IMR-90 (cell line): ENCODE measurements at regions not wholly inside any gene's neighbourhood (a gene's known extent, or its start where the extent isn't known, plus 50 kb on each side); places are given as distances from the start of the nearest gene placed in this dataset.

Experiments
- ATAC-seq: fragments of 200-7000 bp; cut with Tn5 transposase; 2 replicates; pipeline ENCODE4 v1.9.1; 2020; ENCODE audit warnings: low read depth, mild to moderate bottlenecking, moderate library complexity
- BruUV-seq: library from RNA; stranded (reverse); fragments of 400-500 nt; replicated peaks from 2 replicates; lab custom pipeline; 2021; lab: Mats Ljungman, UMichigan
- CTCF ChIA-PET: fragments of 300-600 bp; formaldehyde crosslinking; extraction: SDS; loops from one replicate; lab custom pipeline; 2021; ENCODE audit warnings: antibody characterized with exemption; lab: Yijun Ruan, JAX
- POLR2A ChIA-PET: fragments of 300-600 bp; sonication (Branson Sonifier 250); formaldehyde crosslinking; loops from one replicate; lab custom pipeline; 2022; ENCODE audit warnings: antibody characterized with exemption; ENCODE audit not compliant: unreplicated experiment; lab: Charles Lee
- DNase-seq: peaks from one replicate; pipeline ENCODE4 v3.0.0; 2013
- H2AFZ ChIP-seq: replicated peaks from 2 replicates; pipeline ENCODE3; 2013; ENCODE audit warnings: low read length, mild to moderate bottlenecking; ENCODE audit not compliant: poor library complexity
- H2AK5ac ChIP-seq: 2 replicates; pipeline ENCODE4 v1.6.1; 2013; ENCODE audit warnings: low read depth, low read length, inconsistent platforms
- H2AK9ac ChIP-seq: replicated peaks from 2 replicates; pipeline ENCODE3; 2013; ENCODE audit warnings: mild to moderate bottlenecking, low read depth, low read length, moderate library complexity; ENCODE audit not compliant: poor library complexity
- H2BK120ac ChIP-seq: 2 replicates; pipeline ENCODE4 v1.6.1; 2013; ENCODE audit warnings: low read depth, low read length, inconsistent platforms
- H2BK15ac ChIP-seq: 3 replicates; pipeline ENCODE4 v1.6.1; 2013; ENCODE audit warnings: low read depth, low read length, inconsistent platforms
- H2BK20ac ChIP-seq: 2 replicates; pipeline ENCODE4 v1.6.1; 2013; ENCODE audit warnings: low read depth, mild to moderate bottlenecking, inconsistent platforms, low read length, moderate library complexity
- H2BK5ac ChIP-seq: 2 replicates; pipeline ENCODE4 v1.6.1; 2013; ENCODE audit warnings: mild to moderate bottlenecking, low read depth, low read length, inconsistent platforms; ENCODE audit not compliant: poor library complexity, severe bottlenecking
- H3K14ac ChIP-seq: replicated peaks from 2 replicates; pipeline ENCODE4 v1.6.1; 2013; ENCODE audit warnings: low read depth, low read length, inconsistent platforms
- H3K18ac ChIP-seq: 2 replicates; pipeline ENCODE4 v1.6.1; 2013; ENCODE audit warnings: low read depth, low read length, control low read depth
- H3K23ac ChIP-seq: 2 replicates; pipeline ENCODE4 v1.6.1; 2013; ENCODE audit warnings: low read depth, low read length, inconsistent platforms
- H3K27ac ChIP-seq: 2 replicates; pipeline ENCODE4 v1.5.1; 2013; ENCODE audit warnings: mild to moderate bottlenecking, control low read depth, low read length; ENCODE audit not compliant: insufficient read depth
- H3K27me3 ChIP-seq: 2 replicates; pipeline ENCODE4 v1.6.1; 2013; ENCODE audit warnings: low read length; ENCODE audit not compliant: control insufficient read depth, insufficient read depth
- H3K36me3 ChIP-seq: 2 replicates; pipeline ENCODE4 v1.6.1; 2013; ENCODE audit warnings: low read length, mixed read lengths; ENCODE audit not compliant: control insufficient read depth, insufficient read depth
- H3K4ac ChIP-seq: 2 replicates; pipeline ENCODE4 v1.6.1; 2013; ENCODE audit warnings: low read depth, low read length, inconsistent platforms
- H3K4me1 ChIP-seq: 2 replicates; pipeline ENCODE4 v1.6.1; 2013; ENCODE audit warnings: low read length, mixed read lengths; ENCODE audit not compliant: control insufficient read depth, insufficient read depth
- H3K4me2 ChIP-seq: 2 replicates; pipeline ENCODE4 v1.6.1; 2013; ENCODE audit warnings: low read depth, mild to moderate bottlenecking, control low read depth, low read length, moderate library complexity
- H3K4me3 ChIP-seq: 2 replicates; pipeline ENCODE4 v1.5.1; 2013; ENCODE audit warnings: low read depth, mild to moderate bottlenecking, control low read depth, low read length, moderate library complexity; ENCODE audit not compliant: insufficient read depth
- H3K56ac ChIP-seq: 2 replicates; pipeline ENCODE4 v1.6.1; 2013; ENCODE audit warnings: low read length, inconsistent platforms; ENCODE audit not compliant: insufficient read depth; ENCODE audit errors: extremely low read depth
- H3K79me1 ChIP-seq, 2 experiments: 2 replicates each; pipeline ENCODE4 v1.6.1; 2013; ENCODE audit warnings: low read length in 2 of 2, inconsistent platforms in 1 of 2, low read depth in 1 of 2
- H3K9ac ChIP-seq: 2 replicates; pipeline ENCODE4 v1.6.1; 2013; ENCODE audit warnings: low read depth, low read length, control low read depth
- H3K9me1 ChIP-seq: 2 replicates; pipeline ENCODE4 v1.6.1; 2013; ENCODE audit warnings: low read length, inconsistent platforms; ENCODE audit not compliant: insufficient read depth
- H3K9me3 ChIP-seq: 2 replicates; pipeline ENCODE4 v1.6.1; 2013; ENCODE audit warnings: low read length; ENCODE audit not compliant: control insufficient read depth, insufficient read depth
- H4K20me1 ChIP-seq: 2 replicates; pipeline ENCODE4 v1.6.1; 2013; ENCODE audit warnings: low read length, inconsistent platforms; ENCODE audit not compliant: insufficient read depth
- H4K5ac ChIP-seq: 2 replicates; pipeline ENCODE4 v1.6.1; 2013; ENCODE audit warnings: mild to moderate bottlenecking, low read depth, low read length, control low read depth
- H4K8ac ChIP-seq, 2 experiments: 2 replicates each; pipeline ENCODE4 v1.6.1; 2013; ENCODE audit warnings: low read depth in 2 of 2, low read length in 2 of 2, control low read depth in 1 of 2, inconsistent platforms in 1 of 2
- H4K91ac ChIP-seq: 2 replicates; pipeline ENCODE4 v1.6.1; 2013; ENCODE audit warnings: low read depth, low read length, inconsistent platforms; ENCODE audit not compliant: insufficient read depth
- MAFK ChIP-seq: IDR thresholded peaks from 2 replicates; pipeline ENCODE4 v1.6.1; 2012; ENCODE audit warnings: low read depth, low read length, improper control_type of control experiment
- POLR2A ChIP-seq: IDR thresholded peaks from 2 replicates; pipeline ENCODE4 v1.6.1; 2012; ENCODE audit warnings: mild to moderate bottlenecking, low read depth, low read length
- dilution Hi-C: fragments of 300-500 bp; cut with HindIII; formaldehyde crosslinking; loops from one replicate; pipeline ENCODE4 v1.14.3; 2018; ENCODE audit warnings: low sequenced_read_pairs; ENCODE audit not compliant: unreplicated experiment
- in situ Hi-C: fragments of 300-500 bp; cut with MboI; formaldehyde crosslinking; loops from 3 replicates; pipeline ENCODE4 v1.14.3; 2019; ENCODE audit warnings: low sequenced_read_pairs, inconsistent platforms, mixed read lengths
- intact Hi-C: fragments of 100-400 bp; cut with micrococcal nuclease; formaldehyde crosslinking; loops from 2 replicates; pipeline ENCODE4 v1.10.0; 2022
- TF ChIP-seq, protein P1 (sequence below): fragments of 150-350 bp; IDR thresholded peaks from 2 replicates; pipeline ENCODE4 v1.6.1; 2017; ENCODE audit warnings: mild to moderate bottlenecking, antibody characterized with exemption, low read length, low read depth

GRCh38 chr5:124383693-124384092 is 362.7 kb downstream of the ZNF608 start:
- no peaks in the 10 kb centered on the region for H3K36me3 ChIP-seq
- H2BK20ac ChIP-seq = no peak overlapping the region
- no peak overlapping the region for H3K56ac ChIP-seq
- CTCF ChIA-PET = no interaction called here
- H2AK5ac ChIP-seq = no peak overlapping the region
- DNase-seq (no peak), ATAC-seq (no peak)
- H3K23ac ChIP-seq = no peak overlapping the region
- H3K9me3 ChIP-seq = peaks cover 8% of the 10 kb centered on the region; the same call in 1 of the 2 replicates
- H4K20me1 ChIP-seq = no peaks in the 10 kb centered on the region
- dilution Hi-C loops (no loop called here), intact Hi-C loops (no loop called here), in situ Hi-C loops (no loop called here)
- no peak overlapping the region for H3K9ac ChIP-seq
- no peak overlapping the region for H4K8ac ChIP-seq
- no peak overlapping the region for H3K14ac ChIP-seq
- no peak overlapping the region for H3K4ac ChIP-seq
- H4K91ac ChIP-seq = no peak overlapping the region
- H2BK120ac ChIP-seq = no peak overlapping the region
- H3K18ac ChIP-seq = no peak overlapping the region
- no peak overlapping the region for H3K4me2 ChIP-seq
- no peak overlapping the region for H3K4me3 ChIP-seq
- H2BK15ac ChIP-seq = no peak overlapping the region
- TF ChIP-seq, protein P1, sequence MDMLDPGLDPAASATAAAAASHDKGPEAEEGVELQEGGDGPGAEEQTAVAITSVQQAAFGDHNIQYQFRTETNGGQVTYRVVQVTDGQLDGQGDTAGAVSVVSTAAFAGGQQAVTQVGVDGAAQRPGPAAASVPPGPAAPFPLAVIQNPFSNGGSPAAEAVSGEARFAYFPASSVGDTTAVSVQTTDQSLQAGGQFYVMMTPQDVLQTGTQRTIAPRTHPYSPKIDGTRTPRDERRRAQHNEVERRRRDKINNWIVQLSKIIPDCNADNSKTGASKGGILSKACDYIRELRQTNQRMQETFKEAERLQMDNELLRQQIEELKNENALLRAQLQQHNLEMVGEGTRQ = no peak
- TF ChIP-seq POLR2A = no peak
- no peak for TF ChIP-seq MAFK
- H2AK9ac ChIP-seq = no peak overlapping the region
- H3K4me1 ChIP-seq = no peaks in the 10 kb centered on the region
- no peaks in the 10 kb centered on the region for H3K79me1 ChIP-seq
- no peak overlapping the region for H4K5ac ChIP-seq
- POLR2A ChIA-PET = no interaction called here
- H3K9me1 ChIP-seq = no peaks in the 10 kb centered on the region
- no peaks in the 10 kb centered on the region for H3K27me3 ChIP-seq
- H2BK5ac ChIP-seq = no peak overlapping the region
- no peak overlapping the region for H2AFZ ChIP-seq
- H3K27ac ChIP-seq = no peak overlapping the region
- BruUV-seq = no TSS peak
